ENCODE measurements at regions not wholly inside any gene's neighbourhood (a gene's known extent, or its start where the extent isn't known, plus 50 kb on each side); places are given as distances from the start of the nearest gene placed in this dataset.

DNA sequence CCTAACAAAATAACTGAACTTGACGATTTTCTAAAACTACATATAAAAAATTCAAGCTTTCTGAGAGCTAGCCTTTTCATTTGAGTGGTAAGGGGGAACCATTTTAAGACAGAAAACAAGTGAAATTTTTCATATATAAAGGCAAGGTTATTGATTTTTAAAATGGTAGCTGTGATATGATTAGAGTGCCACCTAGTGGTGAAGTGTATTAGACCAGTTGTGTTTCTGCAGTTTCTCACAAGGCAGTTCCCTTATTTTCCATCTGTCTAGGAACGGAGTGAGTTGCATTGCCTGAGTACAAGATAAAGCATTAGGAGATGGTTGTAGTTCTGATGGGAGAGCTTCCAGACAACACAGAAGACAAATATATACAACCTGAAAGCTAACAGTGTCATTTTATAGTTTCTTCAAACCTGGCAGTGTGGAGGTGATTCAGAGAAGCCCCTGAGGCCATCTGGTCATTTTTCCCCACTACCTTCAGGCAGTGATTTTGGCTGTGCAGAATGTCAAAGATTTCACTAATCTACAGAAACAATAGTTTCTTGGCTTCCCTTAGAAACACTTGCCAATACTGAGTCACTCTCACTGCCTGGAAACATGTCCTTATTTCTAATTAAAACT lies 180.8 kb downstream of the C12orf50 start:
- Histone ChIP-seq H3K27me3 (ENCODE audit: control insufficient read depth, extremely low read depth, insufficient read depth, low read length) (no peaks in the 10 kb centered on the region), H3K9me1 (ENCODE audit: control insufficient read depth, extremely low read depth, insufficient read depth, low read length) (no peaks in the 10 kb centered on the region), H2AFZ (ENCODE audit: control insufficient read depth, low read length) (peak overlapping the region; percentile 24), H3K4me1 (ENCODE audit: control insufficient read depth, extremely low read depth, insufficient read depth, low read length) (no peaks in the 10 kb centered on the region), H3K79me2 (ENCODE audit: control insufficient read depth, insufficient read depth, low read length) (no peaks in the 10 kb centered on the region), H3K27ac (ENCODE audit: control insufficient read depth, insufficient read depth, low read length) (no peak overlapping the region), H3K4me3 (ENCODE audit: control insufficient read depth in 2 of 3, extremely low read depth in 1 of 3, insufficient read depth in 2 of 3, low read depth in 1 of 3, low read length in 3 of 3) (no peak overlapping the region), H3K4me2 (ENCODE audit: control insufficient read depth, extremely low read depth, insufficient read depth, low read depth, low read length) (no peak overlapping the region), H3K9me3 (ENCODE audit: control insufficient read depth, low read depth, low read length) (no peaks in the 10 kb centered on the region), H4K20me1 (ENCODE audit: control insufficient read depth, extremely low read depth, insufficient read depth, low read length) (no peaks in the 10 kb centered on the region), H3K9ac (ENCODE audit: control insufficient read depth, extremely low read depth, insufficient read depth, low read length) (no peak overlapping the region), H3K36me3 (ENCODE audit: control insufficient read depth in 2 of 2, extremely low read depth in 1 of 2, insufficient read depth in 2 of 2, low read length in 2 of 2) (no peaks in the 10 kb centered on the region)
- peak; percentile 82 for FAIRE-seq
- no peak for TF ChIP-seq EZH2 (IDR thresholded peaks at IDR 0.05; ENCODE audit: low read length)
- TF ChIP-seq, protein P1, sequence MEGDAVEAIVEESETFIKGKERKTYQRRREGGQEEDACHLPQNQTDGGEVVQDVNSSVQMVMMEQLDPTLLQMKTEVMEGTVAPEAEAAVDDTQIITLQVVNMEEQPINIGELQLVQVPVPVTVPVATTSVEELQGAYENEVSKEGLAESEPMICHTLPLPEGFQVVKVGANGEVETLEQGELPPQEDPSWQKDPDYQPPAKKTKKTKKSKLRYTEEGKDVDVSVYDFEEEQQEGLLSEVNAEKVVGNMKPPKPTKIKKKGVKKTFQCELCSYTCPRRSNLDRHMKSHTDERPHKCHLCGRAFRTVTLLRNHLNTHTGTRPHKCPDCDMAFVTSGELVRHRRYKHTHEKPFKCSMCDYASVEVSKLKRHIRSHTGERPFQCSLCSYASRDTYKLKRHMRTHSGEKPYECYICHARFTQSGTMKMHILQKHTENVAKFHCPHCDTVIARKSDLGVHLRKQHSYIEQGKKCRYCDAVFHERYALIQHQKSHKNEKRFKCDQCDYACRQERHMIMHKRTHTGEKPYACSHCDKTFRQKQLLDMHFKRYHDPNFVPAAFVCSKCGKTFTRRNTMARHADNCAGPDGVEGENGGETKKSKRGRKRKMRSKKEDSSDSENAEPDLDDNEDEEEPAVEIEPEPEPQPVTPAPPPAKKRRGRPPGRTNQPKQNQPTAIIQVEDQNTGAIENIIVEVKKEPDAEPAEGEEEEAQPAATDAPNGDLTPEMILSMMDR (optimal IDR thresholded peaks at IDR 0.05 in 1 of 3, IDR thresholded peaks at IDR 0.05 in 1 of 3, conservative IDR thresholded peaks at IDR 0.05 in 1 of 3; ENCODE audit: extremely low read depth in 1 of 3, insufficient read depth in 2 of 3, low read length in 3 of 3), result peak; percentile 35 to 73 (median 70)
- peak; percentile 5 for DNase-seq (ENCODE audit: low read depth, low spot score)
- dilution Hi-C loops (cut with MboI; ENCODE audit: extremely low pct_ligation_motif_present, low sequenced_read_pairs), result no loop called here

DNA sequence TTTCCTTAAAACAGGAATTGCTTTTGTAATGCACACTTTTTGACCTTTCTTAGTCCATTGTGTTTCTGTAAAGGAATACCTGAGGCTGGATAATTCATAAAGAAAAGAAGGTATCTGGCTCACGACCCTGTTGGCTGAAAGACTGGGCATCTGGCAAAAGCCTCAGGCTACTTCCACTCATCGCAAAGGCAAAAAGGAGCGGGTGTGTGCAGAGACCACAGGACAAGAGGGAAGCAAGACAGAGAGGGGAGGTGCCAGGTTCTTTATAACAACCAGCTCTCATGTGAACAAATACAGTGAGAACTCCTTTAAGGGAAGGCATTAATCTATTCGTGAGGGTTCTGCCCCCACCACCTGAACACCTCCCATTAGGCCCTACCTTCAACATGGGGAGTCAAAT lies 182.1 kb downstream of the C12orf50 start:
- Histone ChIP-seq H2AFZ (ENCODE audit: control insufficient read depth, low read length) (peak overlapping the region; percentile 44), H3K9me1 (ENCODE audit: control insufficient read depth, extremely low read depth, insufficient read depth, low read length) (no peaks in the 10 kb centered on the region), H4K20me1 (ENCODE audit: control insufficient read depth, extremely low read depth, insufficient read depth, low read length) (no peaks in the 10 kb centered on the region), H3K36me3 (ENCODE audit: control insufficient read depth in 2 of 2, extremely low read depth in 1 of 2, insufficient read depth in 2 of 2, low read length in 2 of 2) (no peaks in the 10 kb centered on the region), H3K27ac (ENCODE audit: control insufficient read depth, insufficient read depth, low read length) (no peak overlapping the region), H3K27me3 (ENCODE audit: control insufficient read depth, extremely low read depth, insufficient read depth, low read length) (no peaks in the 10 kb centered on the region), H3K4me1 (ENCODE audit: control insufficient read depth, extremely low read depth, insufficient read depth, low read length) (no peaks in the 10 kb centered on the region), H3K4me2 (ENCODE audit: control insufficient read depth, extremely low read depth, insufficient read depth, low read depth, low read length) (no peak overlapping the region), H3K9ac (ENCODE audit: control insufficient read depth, extremely low read depth, insufficient read depth, low read length) (no peak overlapping the region), H3K79me2 (ENCODE audit: control insufficient read depth, insufficient read depth, low read length) (no peaks in the 10 kb centered on the region), H3K4me3 (ENCODE audit: control insufficient read depth in 2 of 3, extremely low read depth in 1 of 3, insufficient read depth in 2 of 3, low read depth in 1 of 3, low read length in 3 of 3) (no peak overlapping the region), H3K9me3 (ENCODE audit: control insufficient read depth, low read depth, low read length) (no peaks in the 10 kb centered on the region)
- no peak for TF ChIP-seq EZH2 (IDR thresholded peaks at IDR 0.05; ENCODE audit: low read length)
- TF ChIP-seq, protein P1 (optimal IDR thresholded peaks at IDR 0.05 in 1 of 3, IDR thresholded peaks at IDR 0.05 in 1 of 3, conservative IDR thresholded peaks at IDR 0.05 in 1 of 3; ENCODE audit: extremely low read depth in 1 of 3, insufficient read depth in 2 of 3, low read length in 3 of 3), result no peak
- DNase-seq (ENCODE audit: low read depth, low spot score) (no peak), FAIRE-seq (no peak)
- dilution Hi-C loops (cut with MboI; ENCODE audit: extremely low pct_ligation_motif_present, low sequenced_read_pairs), result no loop called here

Data from keratinocyte (primary cell).